DND-41 (cell line): ENCODE measurements at regions not wholly inside any gene's neighbourhood (a gene's known extent, or its start where the extent isn't known, plus 50 kb on each side); places are given as distances from the start of the nearest gene placed in this dataset.

Source experiments
- CTCF ChIP-seq: IDR thresholded peaks from 2 replicates; pipeline ENCODE4 v1.5.1; 2012; ENCODE audit warnings: borderline replicate concordance, low read length, moderate library complexity, mild to moderate bottlenecking; ENCODE audit not compliant: poor library complexity, severe bottlenecking; ENCODE audit errors: extremely low read depth
- EZH2 ChIP-seq: IDR thresholded peaks from 3 replicates; pipeline ENCODE4 v1.6.1; 2012; ENCODE audit warnings: borderline replicate concordance, low read depth, mild to moderate bottlenecking, moderate library complexity, low read length, inconsistent platforms; ENCODE audit not compliant: severe bottlenecking

GRCh38 chr5:143599474-143599873 is 196.0 kb upstream of the NR3C1 start:
- TF ChIP-seq EZH2 (no peak), CTCF (no peak)
